ENCODE measurements at regions not wholly inside any gene's neighbourhood (a gene's known extent, or its start where the extent isn't known, plus 50 kb on each side); places are given as distances from the start of the nearest gene placed in this dataset.
A peak's percentile ranks its signal among the peaks of the same experiment; 100 is the strongest.

GRCh38 chr18:55805666-55806065 lies 217.7 kb upstream of the TCF4 start:
- 76 to 83% methylated on average over 3 of the region's 3 CpGs for WGBS, 2 donors
- FAIRE-seq (no peak), ATAC-seq (no peak), DNase-seq (no peak)
- Histone ChIP-seq H3K4me3 (no peak overlapping the region), H3K36me3 (no peaks in the 10 kb centered on the region), H3K9me3 (no peaks in the 10 kb centered on the region), H3K27ac (no peak overlapping the region), H3K27me3 (no peaks in the 10 kb centered on the region), H3K4me1 (no peaks in the 10 kb centered on the region)
- TF ChIP-seq CTCF (IDR thresholded peaks at IDR 0.05) = no peak
- intact Hi-C loops (cut with DNase I) = no loop called here

- FAIRE-seq (no peak), ATAC-seq (no peak), DNase-seq (no peak)
- 50 to 63% methylated on average over 2 of the region's 2 CpGs for whole genome bisulfite sequencing, 2 donors
- no peak overlapping the region for H3K4me3 ChIP-seq
- TF ChIP-seq CTCF (IDR thresholded peaks at IDR 0.05) = no peak
- H3K36me3 ChIP-seq = no peaks in the 10 kb centered on the region
- no peak overlapping the region for H3K27ac ChIP-seq
- intact Hi-C loops (cut with DNase I) = no loop called here
- H3K9me3 ChIP-seq = no peaks in the 10 kb centered on the region
- H3K27me3 ChIP-seq = no peaks in the 10 kb centered on the region
- no peaks in the 10 kb centered on the region for H3K4me1 ChIP-seq
Observed at GRCh38 chr18:55795101-55795669, 207.2 kb upstream of the TCF4 start.

GRCh38 chr18:55794288-55795052 lies 206.5 kb upstream of the TCF4 start:
- 71 to 82% methylated on average over 8 of the region's 8 CpGs for WGBS, 2 donors
- DNase-seq = no peak
- intact Hi-C loops (cut with DNase I) = no loop called here
- Histone ChIP-seq H3K9me3 (no peaks in the 10 kb centered on the region), H3K27me3 (no peaks in the 10 kb centered on the region), H3K4me3 (no peak overlapping the region), H3K4me1 (no peaks in the 10 kb centered on the region), H3K36me3 (no peaks in the 10 kb centered on the region), H3K27ac (no peak overlapping the region)
- no peak for TF ChIP-seq CTCF (IDR thresholded peaks at IDR 0.05)
- no peak for FAIRE-seq
- no peak for ATAC-seq

GRCh38 chr18:55790296-55790695 lies 202.3 kb upstream of the TCF4 start:
- no peak for DNase-seq
- Histone ChIP-seq H3K9me3 (no peaks in the 10 kb centered on the region), H3K27ac (no peak overlapping the region), H3K27me3 (no peaks in the 10 kb centered on the region), H3K4me1 (no peaks in the 10 kb centered on the region), H3K4me3 (no peak overlapping the region), H3K36me3 (no peaks in the 10 kb centered on the region)
- intact Hi-C loops (cut with DNase I) = no loop called here
- FAIRE-seq = no peak
- TF ChIP-seq CTCF (IDR thresholded peaks at IDR 0.05) = no peak
- peak in 1 of 4 donors; percentile 44 for ATAC-seq

GRCh38 chr18:55787536-55788073 lies 199.6 kb upstream of the TCF4 start:
- WGBS, 2 donors = 77 to 79% methylated on average over 3 of the region's 3 CpGs
- Histone ChIP-seq H3K27me3 (no peaks in the 10 kb centered on the region), H3K9me3 (no peaks in the 10 kb centered on the region), H3K4me3 (no peak overlapping the region), H3K4me1 (no peaks in the 10 kb centered on the region), H3K36me3 (no peaks in the 10 kb centered on the region), H3K27ac (no peak overlapping the region)
- TF ChIP-seq CTCF (IDR thresholded peaks at IDR 0.05) = no peak
- no peak for ATAC-seq
- intact Hi-C loops (cut with DNase I) = no loop called here
- no peak for DNase-seq
- no peak for FAIRE-seq

Data from pancreas (tissue), 10 donors.